IPS-18a (cell line): ENCODE measurements at regions not wholly inside any gene's neighbourhood (a gene's known extent, or its start where the extent isn't known, plus 50 kb on each side); places are given as distances from the start of the nearest gene placed in this dataset.

Experiments
- H3K27ac ChIP-seq: one replicate; pipeline ENCODE4 v1.5.1; 2013; ENCODE audit warnings: low read length
- H3K27me3 ChIP-seq: one replicate; pipeline ENCODE4 v1.6.1; 2013; ENCODE audit warnings: mild to moderate bottlenecking, low read length; ENCODE audit not compliant: control insufficient read depth, insufficient read depth
- H3K36me3 ChIP-seq: one replicate; pipeline ENCODE4 v1.6.1; 2013; ENCODE audit warnings: low read depth, low read length; ENCODE audit not compliant: control insufficient read depth
- H3K4me1 ChIP-seq: one replicate; pipeline ENCODE4 v1.6.1; 2013; ENCODE audit warnings: low read depth, low read length; ENCODE audit not compliant: control insufficient read depth
- H3K4me3 ChIP-seq: one replicate; pipeline ENCODE4 v1.5.1; 2013; ENCODE audit warnings: low read length
- H3K9ac ChIP-seq: one replicate; pipeline ENCODE4 v1.6.1; 2013; ENCODE audit warnings: mild to moderate bottlenecking, low read length, moderate library complexity
- H3K9me3 ChIP-seq: one replicate; pipeline ENCODE4 v1.6.1; 2013; ENCODE audit warnings: low read depth, low read length; ENCODE audit not compliant: control insufficient read depth

DNA sequence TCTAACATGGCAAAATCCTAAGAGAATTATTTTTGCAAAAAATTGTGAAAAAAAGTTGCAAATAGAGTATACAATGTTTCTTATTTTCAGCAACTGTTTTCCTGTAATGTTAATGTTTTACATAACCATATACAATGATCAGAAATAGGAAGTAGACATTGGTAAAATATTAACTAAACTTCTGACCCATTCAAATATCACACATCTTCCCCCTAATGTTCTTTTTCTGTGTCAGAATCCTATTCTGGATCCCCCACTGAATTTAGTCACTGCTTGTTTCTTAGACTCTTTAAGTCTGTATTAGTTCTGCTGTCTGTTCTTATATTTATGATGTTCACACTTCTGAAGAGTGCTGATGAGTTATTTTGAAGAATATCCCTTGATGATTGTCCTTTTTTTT is 62.0 kb downstream of the HFE start:
- Histone ChIP-seq H3K9me3 (no peaks in the 10 kb centered on the region), H3K27me3 (no peaks in the 10 kb centered on the region), H3K4me3 (no peak overlapping the region), H3K9ac (no peak overlapping the region), H3K27ac (no peak overlapping the region), H3K4me1 (no peaks in the 10 kb centered on the region), H3K36me3 (no peaks in the 10 kb centered on the region)

- no peaks in the 10 kb centered on the region for H3K36me3 ChIP-seq
- H3K4me3 ChIP-seq, result no peak overlapping the region
- H3K27me3 ChIP-seq, result no peaks in the 10 kb centered on the region
- H3K9ac ChIP-seq, result no peak overlapping the region
- no peak overlapping the region for H3K27ac ChIP-seq
- peaks cover 6% of the 10 kb centered on the region for H3K4me1 ChIP-seq
- no peaks in the 10 kb centered on the region for H3K9me3 ChIP-seq
Measured at GRCh38 chr6:26152226-26153101, 65.2 kb downstream of the HFE start.

- Histone ChIP-seq H3K9ac (peak overlapping the region; percentile 99), H3K27ac (peak overlapping the region; percentile 98), H3K27me3 (no peaks in the 10 kb centered on the region), H3K36me3 (no peaks in the 10 kb centered on the region), H3K4me1 (peaks cover 6% of the 10 kb centered on the region), H3K9me3 (no peaks in the 10 kb centered on the region), H3K4me3 (peak overlapping the region; percentile 88)
Measured at GRCh38 chr6:26155061-26155930, 68.1 kb downstream of the HFE start.

DNA sequence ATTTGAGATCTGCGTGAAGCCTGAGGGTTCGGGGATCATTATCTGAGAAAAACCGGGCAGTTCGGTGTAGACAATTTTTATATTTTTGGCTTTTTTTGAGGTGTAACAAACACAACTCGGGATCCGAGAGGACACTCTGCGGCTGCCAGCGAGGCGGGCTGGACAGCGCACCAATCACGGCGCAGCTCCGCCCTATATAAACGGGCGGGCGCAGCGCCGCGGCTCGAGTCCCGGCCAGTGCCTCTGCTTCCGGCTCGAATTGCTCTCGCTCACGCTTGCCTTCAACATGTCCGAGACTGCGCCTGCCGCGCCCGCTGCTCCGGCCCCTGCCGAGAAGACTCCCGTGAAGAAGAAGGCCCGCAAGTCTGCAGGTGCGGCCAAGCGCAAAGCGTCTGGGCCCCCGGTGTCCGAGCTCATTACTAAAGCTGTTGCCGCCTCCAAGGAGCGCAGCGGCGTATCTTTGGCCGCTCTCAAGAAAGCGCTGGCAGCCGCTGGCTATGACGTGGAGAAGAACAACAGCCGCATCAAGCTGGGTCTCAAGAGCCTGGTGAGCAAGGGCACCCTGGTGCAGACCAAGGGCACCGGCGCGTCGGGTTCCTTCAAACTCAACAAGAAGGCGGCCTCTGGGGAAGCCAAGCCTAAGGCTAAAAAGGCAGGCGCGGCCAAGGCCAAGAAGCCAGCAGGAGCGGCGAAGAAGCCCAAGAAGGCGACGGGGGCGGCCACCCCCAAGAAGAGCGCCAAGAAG is 69.0 kb downstream of the HFE start:
- H3K27ac ChIP-seq, result peak overlapping the region; percentile 98
- H3K9ac ChIP-seq, result peak overlapping the region; percentile 99
- H3K9me3 ChIP-seq, result no peaks in the 10 kb centered on the region
- H3K4me1 ChIP-seq, result peaks cover 6% of the 10 kb centered on the region
- H3K27me3 ChIP-seq, result no peaks in the 10 kb centered on the region
- H3K4me3 ChIP-seq, result peak overlapping the region; percentile 88
- no peaks in the 10 kb centered on the region for H3K36me3 ChIP-seq

DNA sequence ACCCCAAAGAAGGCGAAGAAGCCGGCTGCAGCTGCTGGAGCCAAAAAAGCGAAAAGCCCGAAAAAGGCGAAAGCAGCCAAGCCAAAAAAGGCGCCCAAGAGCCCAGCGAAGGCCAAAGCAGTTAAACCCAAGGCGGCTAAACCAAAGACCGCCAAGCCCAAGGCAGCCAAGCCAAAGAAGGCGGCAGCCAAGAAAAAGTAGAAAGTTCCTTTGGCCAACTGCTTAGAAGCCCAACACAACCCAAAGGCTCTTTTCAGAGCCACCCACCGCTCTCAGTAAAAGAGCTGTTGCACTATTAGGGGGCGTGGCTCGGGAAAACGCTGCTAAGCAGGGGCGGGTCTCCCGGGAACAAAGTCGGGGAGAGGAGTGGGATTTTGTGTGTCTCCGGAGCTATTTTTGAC is 69.6 kb downstream of the HFE start:
- Histone ChIP-seq H3K36me3 (no peaks in the 10 kb centered on the region), H3K4me1 (peaks cover 6% of the 10 kb centered on the region), H3K9ac (peak overlapping the region; percentile 99), H3K4me3 (peak overlapping the region; percentile 88), H3K27ac (peak overlapping the region; percentile 98), H3K27me3 (no peaks in the 10 kb centered on the region), H3K9me3 (no peaks in the 10 kb centered on the region)

GRCh38 chr6:26157251-26158075 is 70.2 kb downstream of the HFE start:
- H3K9ac ChIP-seq, result peak overlapping the region; percentile 99
- peak overlapping the region; percentile 98 for H3K27ac ChIP-seq
- no peaks in the 10 kb centered on the region for H3K36me3 ChIP-seq
- peak overlapping the region; percentile 88 for H3K4me3 ChIP-seq
- peaks cover 6% of the 10 kb centered on the region for H3K4me1 ChIP-seq
- no peaks in the 10 kb centered on the region for H3K27me3 ChIP-seq
- H3K9me3 ChIP-seq, result no peaks in the 10 kb centered on the region

DNA sequence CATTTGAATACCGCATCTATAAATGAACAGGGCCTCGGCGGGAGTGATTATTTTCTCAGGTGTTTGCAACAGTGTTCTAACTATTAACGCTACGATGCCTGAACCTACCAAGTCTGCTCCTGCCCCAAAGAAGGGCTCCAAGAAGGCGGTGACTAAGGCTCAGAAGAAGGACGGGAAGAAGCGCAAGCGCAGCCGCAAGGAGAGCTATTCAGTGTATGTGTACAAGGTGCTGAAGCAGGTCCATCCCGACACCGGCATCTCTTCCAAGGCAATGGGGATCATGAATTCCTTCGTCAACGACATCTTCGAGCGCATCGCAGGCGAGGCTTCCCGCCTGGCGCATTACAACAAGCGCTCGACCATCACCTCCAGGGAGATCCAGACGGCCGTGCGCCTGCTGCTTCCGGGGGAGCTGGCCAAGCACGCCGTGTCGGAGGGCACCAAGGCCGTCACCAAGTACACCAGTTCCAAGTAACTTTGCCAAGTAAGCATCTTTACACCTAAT is 70.9 kb downstream of the HFE start:
- H3K27me3 ChIP-seq, result no peaks in the 10 kb centered on the region
- peak overlapping the region; percentile 88 for H3K4me3 ChIP-seq
- H3K36me3 ChIP-seq, result no peaks in the 10 kb centered on the region
- H3K9ac ChIP-seq, result peak overlapping the region; percentile 95
- H3K9me3 ChIP-seq, result no peaks in the 10 kb centered on the region
- H3K27ac ChIP-seq, result peak overlapping the region; percentile 71
- H3K4me1 ChIP-seq, result peaks cover 6% of the 10 kb centered on the region

DNA sequence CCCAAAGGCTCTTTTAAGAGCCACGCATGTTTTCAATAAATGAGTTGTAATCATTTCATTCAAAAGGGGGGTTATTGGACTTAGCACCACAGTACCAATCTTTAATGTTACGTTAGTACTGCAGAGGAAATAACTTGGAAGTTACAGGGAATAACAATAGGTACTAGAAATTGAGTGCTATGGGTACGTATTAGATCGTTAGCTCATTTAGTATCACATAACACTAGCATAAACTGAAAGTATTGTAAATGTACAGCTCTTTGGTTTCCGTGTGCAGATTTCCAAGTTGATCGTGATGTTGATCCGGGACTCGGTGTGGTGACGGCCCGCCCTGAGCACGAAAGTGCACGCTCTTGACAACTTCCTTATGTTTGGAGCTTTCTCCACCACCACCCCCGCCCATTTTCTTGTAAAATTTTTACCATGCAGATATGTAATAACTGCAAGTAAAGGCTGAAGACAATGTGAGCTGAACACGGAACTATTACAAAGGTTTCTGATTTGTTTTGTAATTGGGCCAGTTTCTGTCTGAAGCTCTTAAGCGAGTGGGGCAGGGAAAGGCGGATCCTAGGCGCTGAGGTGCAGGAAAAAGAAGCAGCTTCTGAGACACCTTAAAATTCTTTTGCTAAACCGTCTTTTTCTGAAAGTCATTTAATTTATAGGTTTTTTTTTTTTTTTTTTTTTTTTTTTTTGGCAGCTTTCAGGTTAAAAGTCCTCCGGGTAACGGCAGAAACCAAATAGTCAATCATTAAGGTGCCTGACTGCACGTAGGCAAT is 71.5 kb downstream of the HFE start:
- Histone ChIP-seq H3K9ac (peak overlapping the region; percentile 95), H3K27ac (peak overlapping the region; percentile 77), H3K4me1 (peaks cover 6% of the 10 kb centered on the region), H3K9me3 (no peaks in the 10 kb centered on the region), H3K27me3 (no peaks in the 10 kb centered on the region), H3K4me3 (peak overlapping the region; percentile 88), H3K36me3 (no peaks in the 10 kb centered on the region)

DNA sequence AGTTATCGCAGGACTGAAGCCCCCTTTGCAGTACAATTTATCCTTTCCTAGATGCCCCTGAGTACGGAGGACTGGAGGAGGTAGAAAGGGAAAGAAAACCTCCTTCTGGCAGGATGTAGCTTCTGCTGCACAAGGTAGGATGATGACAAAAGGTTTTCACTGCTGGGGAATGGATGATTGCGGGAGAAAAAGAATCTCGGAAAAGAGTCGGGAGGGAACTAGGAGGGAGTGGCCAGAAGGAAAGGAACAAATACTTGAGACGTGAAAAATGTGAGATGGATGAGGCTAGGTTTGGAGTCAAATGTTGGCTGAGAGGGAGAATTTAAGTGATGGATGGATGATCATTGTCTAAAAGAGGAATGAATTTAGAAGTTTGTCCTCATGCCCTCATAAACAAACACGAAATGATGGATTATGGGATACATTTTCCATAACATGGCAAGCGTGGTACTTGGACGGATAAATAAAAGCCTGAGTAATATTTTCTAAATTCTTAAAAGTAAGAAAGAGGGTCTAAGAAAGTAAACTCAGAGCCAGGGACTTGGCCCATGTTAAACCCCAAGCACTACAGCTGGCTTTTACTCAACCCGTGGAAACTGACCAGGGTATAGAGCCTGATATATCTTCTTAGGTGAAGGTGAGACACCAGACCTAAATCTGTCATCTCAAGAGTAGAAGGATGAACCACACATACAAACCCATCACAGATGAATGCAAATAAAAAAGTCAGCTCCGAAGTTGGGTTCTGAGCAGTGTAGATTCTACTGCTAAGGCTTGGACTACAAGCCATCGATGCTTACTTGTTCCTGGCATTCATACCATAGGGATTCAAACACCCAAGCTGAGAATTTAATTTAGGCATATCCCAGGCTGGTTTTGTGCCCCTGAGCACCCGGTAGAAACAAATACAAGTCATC is 72.4 kb downstream of the HFE start:
- Histone ChIP-seq H3K4me1 (peaks cover 6% of the 10 kb centered on the region), H3K9ac (peak overlapping the region; percentile 95), H3K27ac (peak overlapping the region; percentile 77), H3K27me3 (no peaks in the 10 kb centered on the region), H3K4me3 (peak overlapping the region; percentile 88), H3K36me3 (no peaks in the 10 kb centered on the region), H3K9me3 (no peaks in the 10 kb centered on the region)
